ENCODE measurements at regions not wholly inside any gene's neighbourhood (a gene's known extent, or its start where the extent isn't known, plus 50 kb on each side); places are given as distances from the start of the nearest gene placed in this dataset.

DNA sequence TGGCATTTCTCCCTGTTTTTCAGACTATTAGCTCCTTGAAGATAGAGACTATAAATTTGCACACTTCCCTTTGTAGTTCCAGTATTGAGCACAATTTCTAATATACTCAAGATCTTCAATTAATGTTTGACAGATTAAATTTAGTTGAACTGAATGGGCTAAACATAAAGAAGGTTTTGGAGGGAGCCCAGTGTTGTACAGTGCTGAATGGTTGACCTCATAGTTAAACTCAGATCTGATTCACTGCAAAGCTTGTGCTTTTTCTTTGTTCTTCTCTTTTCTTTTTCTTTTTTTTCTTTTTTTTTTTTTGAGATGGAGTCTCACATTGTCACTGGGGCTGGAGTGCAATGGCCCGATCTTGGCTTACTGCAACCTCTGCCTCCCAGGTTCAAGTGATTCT is 411.7 kb upstream of the ZNF462 start:
- TF ChIP-seq, protein P1, sequence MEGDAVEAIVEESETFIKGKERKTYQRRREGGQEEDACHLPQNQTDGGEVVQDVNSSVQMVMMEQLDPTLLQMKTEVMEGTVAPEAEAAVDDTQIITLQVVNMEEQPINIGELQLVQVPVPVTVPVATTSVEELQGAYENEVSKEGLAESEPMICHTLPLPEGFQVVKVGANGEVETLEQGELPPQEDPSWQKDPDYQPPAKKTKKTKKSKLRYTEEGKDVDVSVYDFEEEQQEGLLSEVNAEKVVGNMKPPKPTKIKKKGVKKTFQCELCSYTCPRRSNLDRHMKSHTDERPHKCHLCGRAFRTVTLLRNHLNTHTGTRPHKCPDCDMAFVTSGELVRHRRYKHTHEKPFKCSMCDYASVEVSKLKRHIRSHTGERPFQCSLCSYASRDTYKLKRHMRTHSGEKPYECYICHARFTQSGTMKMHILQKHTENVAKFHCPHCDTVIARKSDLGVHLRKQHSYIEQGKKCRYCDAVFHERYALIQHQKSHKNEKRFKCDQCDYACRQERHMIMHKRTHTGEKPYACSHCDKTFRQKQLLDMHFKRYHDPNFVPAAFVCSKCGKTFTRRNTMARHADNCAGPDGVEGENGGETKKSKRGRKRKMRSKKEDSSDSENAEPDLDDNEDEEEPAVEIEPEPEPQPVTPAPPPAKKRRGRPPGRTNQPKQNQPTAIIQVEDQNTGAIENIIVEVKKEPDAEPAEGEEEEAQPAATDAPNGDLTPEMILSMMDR (IDR thresholded peaks at IDR 0.05; ENCODE audit: poor library complexity): no peak
- TF ChIP-seq EZH2phosphoT487 (IDR thresholded peaks at IDR 0.05; ENCODE audit: low read depth, severe bottlenecking, unreplicated experiment): no peak

Data from hepatocyte (in vitro differentiated cells).